ENCODE measurements at regions not wholly inside any gene's neighbourhood (a gene's known extent, or its start where the extent isn't known, plus 50 kb on each side); places are given as distances from the start of the nearest gene placed in this dataset.

DNA sequence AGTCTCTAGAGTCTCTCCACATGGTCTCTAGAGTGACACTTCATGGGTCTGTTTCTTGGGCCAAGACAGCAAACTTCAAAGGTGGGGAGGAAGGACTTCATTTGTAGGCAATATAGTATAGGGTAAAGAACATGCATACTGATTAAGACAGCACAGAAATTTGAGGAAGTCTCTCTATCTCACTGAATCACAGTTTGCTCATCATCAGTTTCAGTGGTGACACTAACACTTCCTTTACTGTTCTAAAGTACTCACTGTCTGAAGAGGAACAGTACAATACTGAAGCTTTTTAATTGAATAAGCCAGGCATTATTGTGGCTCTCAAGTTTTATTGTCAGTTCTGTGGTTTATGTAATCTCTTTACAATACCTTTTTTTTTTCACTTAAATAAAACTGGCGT lies 656.4 kb upstream of the CDH8 start:
- TF ChIP-seq, protein P1, sequence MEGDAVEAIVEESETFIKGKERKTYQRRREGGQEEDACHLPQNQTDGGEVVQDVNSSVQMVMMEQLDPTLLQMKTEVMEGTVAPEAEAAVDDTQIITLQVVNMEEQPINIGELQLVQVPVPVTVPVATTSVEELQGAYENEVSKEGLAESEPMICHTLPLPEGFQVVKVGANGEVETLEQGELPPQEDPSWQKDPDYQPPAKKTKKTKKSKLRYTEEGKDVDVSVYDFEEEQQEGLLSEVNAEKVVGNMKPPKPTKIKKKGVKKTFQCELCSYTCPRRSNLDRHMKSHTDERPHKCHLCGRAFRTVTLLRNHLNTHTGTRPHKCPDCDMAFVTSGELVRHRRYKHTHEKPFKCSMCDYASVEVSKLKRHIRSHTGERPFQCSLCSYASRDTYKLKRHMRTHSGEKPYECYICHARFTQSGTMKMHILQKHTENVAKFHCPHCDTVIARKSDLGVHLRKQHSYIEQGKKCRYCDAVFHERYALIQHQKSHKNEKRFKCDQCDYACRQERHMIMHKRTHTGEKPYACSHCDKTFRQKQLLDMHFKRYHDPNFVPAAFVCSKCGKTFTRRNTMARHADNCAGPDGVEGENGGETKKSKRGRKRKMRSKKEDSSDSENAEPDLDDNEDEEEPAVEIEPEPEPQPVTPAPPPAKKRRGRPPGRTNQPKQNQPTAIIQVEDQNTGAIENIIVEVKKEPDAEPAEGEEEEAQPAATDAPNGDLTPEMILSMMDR (IDR thresholded peaks at IDR 0.05; ENCODE audit: low read depth, low read length, poor library complexity, severe bottlenecking): no peak
- TF ChIP-seq EZH2phosphoT487 (IDR thresholded peaks at IDR 0.05; ENCODE audit: borderline replicate concordance, low read length): no peak

Data from DOHH2 (cell line).